Stimulated activated effector memory CD8-positive, alpha-beta T cell treated with anti-CD3 and anti-CD28 coated beads, Interleukin-12 subunit alpha, Interleukin-12 subunit beta, amount 100 ng/mL, for 72 hours (primary cell): ENCODE measurements at regions not wholly inside any gene's neighbourhood (a gene's known extent, or its start where the extent isn't known, plus 50 kb on each side); places are given as distances from the start of the nearest gene placed in this dataset.

Experiments used
- ATAC-seq: fragments of 150-1000 bp; cut with Tn5 transposase; 2 replicates; pipeline ENCODE4 v1.10.0; 2021
- DNase-seq, 2 donors: peaks; one replicate each; pipeline ENCODE4 v3.0.0; 2021 to 2022; ENCODE audit warnings: low spot score in 2 of 2
- H3K27ac Mint-ChIP-seq: one replicate; pipeline ENCODE4 v1.8.0; 2022; ENCODE audit warnings: mild to moderate bottlenecking, mixed read lengths
- H3K36me3 Mint-ChIP-seq: one replicate; pipeline ENCODE4 v1.8.0; 2022; ENCODE audit warnings: mild to moderate bottlenecking, mixed read lengths
- H3K4me1 Mint-ChIP-seq: one replicate; pipeline ENCODE4 v1.8.0; 2022; ENCODE audit warnings: mixed read lengths
- H3K4me3 Mint-ChIP-seq: one replicate; pipeline ENCODE4 v1.8.0; 2022; ENCODE audit warnings: mild to moderate bottlenecking, mixed read lengths
- H3K9me3 Mint-ChIP-seq: one replicate; pipeline ENCODE4 v1.8.0; 2022; ENCODE audit warnings: mixed read lengths

DNA sequence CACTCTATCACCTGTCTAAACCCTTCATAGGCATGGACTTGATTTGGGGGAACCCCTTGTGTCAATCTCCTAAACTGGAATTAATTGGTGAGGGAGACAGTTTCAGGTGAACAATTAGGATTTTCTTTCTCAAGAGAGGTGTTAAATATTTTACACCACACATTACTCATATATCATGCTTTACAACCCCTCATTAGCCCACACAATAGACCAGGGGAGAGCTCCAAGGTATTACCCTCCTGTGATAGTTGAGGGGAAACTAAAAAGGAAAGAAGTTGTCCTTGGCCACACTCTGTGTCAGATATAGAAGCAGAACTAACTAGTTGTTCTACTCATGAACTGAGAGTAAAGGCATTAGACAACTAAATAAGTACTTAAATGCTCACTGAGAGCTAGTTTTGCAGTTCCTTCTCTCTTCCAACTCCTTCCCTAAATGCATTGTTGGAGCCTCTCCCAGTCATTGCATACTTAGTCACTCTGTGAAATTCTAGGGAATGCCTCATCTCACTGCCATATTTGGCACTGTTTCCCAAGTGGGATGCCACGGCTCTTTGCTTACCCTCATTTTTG lies 183.7 kb upstream of the CEP162 start:
- Mint-ChIP-seq H3K4me1 (no peaks in the 10 kb centered on the region), H3K9me3 (no peaks in the 10 kb centered on the region), H3K36me3 (no peaks in the 10 kb centered on the region), H3K27ac (no peak overlapping the region), H3K4me3 (no peak overlapping the region)
- no peak for DNase-seq
- no peak for ATAC-seq

DNA sequence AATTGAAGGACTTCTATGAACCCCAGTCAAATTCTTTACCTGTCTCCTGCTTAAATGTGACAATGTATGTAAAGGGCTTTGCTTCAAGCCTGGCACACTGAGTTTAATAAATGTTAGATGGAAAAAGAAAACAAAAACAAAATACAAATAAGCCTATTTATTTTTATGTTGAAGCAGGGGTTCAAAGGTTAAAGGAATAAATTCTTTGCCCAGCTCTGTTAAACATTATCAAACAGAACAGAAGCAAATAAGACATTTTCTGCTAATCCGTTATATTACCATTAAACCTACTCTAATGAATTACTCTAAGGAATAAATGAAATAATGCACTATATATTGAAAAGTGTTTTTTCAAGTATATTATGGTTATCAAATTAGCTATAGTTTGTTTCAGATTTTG lies 182.5 kb upstream of the CEP162 start:
- ATAC-seq = no peak
- no peak for DNase-seq
- no peak overlapping the region for H3K27ac Mint-ChIP-seq
- no peaks in the 10 kb centered on the region for H3K9me3 Mint-ChIP-seq
- no peaks in the 10 kb centered on the region for H3K36me3 Mint-ChIP-seq
- no peaks in the 10 kb centered on the region for H3K4me1 Mint-ChIP-seq
- H3K4me3 Mint-ChIP-seq = no peak overlapping the region

DNA sequence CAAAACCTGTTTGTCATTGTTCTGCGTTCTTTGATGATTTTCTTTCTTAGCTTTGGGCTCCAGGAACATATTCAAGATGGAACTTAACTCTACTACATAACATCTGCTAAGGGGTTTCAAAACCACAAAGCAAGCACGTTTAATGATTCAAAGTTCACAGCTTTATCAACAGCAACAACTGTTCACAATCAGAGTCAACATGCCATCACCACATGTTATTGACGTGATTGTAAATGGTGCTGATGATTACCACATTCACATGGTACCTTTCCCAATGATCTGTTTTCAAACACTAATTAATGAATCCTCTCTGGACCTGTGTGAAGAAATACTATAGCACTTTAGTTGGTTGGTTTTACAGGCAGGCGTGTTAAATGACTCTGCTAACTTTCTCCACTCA lies 180.6 kb upstream of the CEP162 start:
- DNase-seq (no peak), ATAC-seq (no peak)
- H3K27ac Mint-ChIP-seq = no peak overlapping the region
- no peaks in the 10 kb centered on the region for H3K36me3 Mint-ChIP-seq
- H3K4me3 Mint-ChIP-seq = no peak overlapping the region
- H3K9me3 Mint-ChIP-seq = no peaks in the 10 kb centered on the region
- no peaks in the 10 kb centered on the region for H3K4me1 Mint-ChIP-seq

DNA sequence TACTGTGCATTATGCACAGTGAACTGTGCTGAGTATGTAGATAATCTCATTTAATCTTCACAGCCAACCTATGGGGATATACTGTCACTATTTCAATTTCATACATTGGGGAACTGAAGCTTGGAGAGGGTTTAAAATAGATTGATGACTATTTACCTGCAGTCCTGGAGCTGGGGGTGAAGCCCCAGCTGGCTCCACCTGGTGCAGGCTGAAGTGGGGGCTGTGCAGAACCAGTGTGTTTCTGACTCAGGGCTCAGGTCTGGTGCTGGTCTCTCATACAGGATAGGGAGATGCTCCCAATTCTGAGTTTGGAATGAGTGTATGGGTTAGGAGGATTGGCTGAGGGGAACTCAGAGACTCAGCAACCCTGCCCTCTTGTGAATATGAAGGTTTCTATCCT lies 176.1 kb upstream of the CEP162 start:
- DNase-seq (no peak), ATAC-seq (no peak)
- Mint-ChIP-seq H3K4me3 (no peak overlapping the region), H3K9me3 (no peaks in the 10 kb centered on the region), H3K36me3 (no peaks in the 10 kb centered on the region), H3K27ac (no peak overlapping the region), H3K4me1 (no peaks in the 10 kb centered on the region)

DNA sequence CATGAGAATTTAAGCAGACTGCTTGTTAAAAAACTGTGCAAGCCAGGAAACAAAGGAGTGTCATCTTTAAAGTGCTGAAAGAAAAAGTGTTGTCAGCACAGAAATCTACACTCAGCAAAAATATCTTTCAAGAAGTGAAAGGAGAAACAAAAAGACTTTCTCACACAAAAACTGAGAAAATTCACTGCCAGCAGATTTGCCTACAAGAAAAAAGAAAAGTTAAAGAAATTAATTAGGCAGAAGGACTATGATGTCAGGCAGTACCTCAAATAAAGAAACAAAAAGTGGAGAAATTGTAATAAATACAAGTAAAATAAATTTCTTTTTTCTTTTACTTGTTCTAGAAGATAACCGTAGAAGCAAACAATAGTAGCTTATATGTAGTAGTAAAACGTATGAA lies 171.6 kb upstream of the CEP162 start:
- DNase-seq (no peak), ATAC-seq (no peak)
- no peak overlapping the region for H3K27ac Mint-ChIP-seq
- no peaks in the 10 kb centered on the region for H3K36me3 Mint-ChIP-seq
- peaks cover 3% of the 10 kb centered on the region for H3K9me3 Mint-ChIP-seq
- H3K4me1 Mint-ChIP-seq = no peaks in the 10 kb centered on the region
- H3K4me3 Mint-ChIP-seq = no peak overlapping the region

DNA sequence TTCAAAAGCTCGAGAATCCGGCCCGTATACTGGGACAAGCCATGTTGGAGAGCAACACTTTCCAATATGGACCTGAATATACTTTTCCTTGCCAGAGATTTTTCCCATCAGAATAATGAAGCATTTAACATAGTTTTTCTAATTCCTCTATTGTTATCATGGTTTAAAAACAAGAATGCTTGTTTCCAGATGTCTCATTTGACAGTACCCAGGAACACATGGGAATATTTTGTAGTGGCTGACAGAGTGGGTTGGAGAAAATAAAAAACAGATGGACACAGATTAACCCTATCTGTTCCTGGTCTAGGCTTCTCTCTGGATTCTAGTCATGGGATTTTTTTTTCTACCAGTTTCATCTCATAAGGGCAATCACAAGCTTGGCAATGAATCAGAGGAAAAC lies 164.8 kb upstream of the CEP162 start:
- Mint-ChIP-seq H3K27ac (no peak overlapping the region), H3K4me3 (no peak overlapping the region), H3K4me1 (no peaks in the 10 kb centered on the region), H3K36me3 (no peaks in the 10 kb centered on the region), H3K9me3 (peaks cover 16% of the 10 kb centered on the region)
- DNase-seq (no peak), ATAC-seq (no peak)

DNA sequence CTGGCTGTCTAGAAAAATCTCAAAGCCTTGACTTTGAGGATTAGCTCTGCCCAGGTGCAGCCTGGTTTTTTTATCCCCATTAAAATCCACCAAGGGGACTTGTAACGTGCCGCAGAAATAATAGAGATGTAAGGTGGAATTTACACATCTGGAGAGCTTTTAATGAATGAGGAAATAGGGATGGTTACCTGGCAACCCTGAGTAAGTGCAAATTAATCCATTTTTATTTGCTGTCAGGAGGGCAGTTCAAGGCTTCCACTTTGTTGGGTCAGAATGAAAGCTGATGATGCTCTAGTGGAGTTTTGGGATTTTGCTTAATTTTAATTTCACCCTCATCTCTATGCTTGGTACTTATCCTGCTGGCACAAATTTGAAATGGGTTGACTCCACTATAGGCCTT lies 163.4 kb upstream of the CEP162 start:
- Mint-ChIP-seq H3K36me3 (no peaks in the 10 kb centered on the region), H3K27ac (no peak overlapping the region), H3K9me3 (peaks cover 16% of the 10 kb centered on the region), H3K4me3 (no peak overlapping the region), H3K4me1 (no peaks in the 10 kb centered on the region)
- ATAC-seq (no peak), DNase-seq (no peak)

DNA sequence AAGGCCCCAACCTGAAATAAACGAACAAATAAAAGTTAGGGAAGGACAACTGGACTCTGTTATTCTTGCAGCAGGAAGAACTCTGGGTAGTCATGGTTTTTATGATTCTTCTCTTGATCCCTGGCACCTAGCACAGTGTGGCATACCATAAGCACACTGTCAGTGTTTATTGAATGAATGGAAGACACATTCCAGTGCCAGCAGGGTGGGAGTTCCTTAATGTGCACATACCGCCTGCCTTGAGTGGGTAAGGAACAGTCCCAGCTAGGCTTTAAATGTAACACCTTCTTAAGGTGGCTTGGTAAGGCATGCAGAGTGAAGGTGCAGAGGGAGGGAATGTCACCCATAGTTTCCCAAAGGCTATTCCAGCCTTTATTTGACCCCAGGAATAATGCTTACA lies 162.9 kb upstream of the CEP162 start:
- DNase-seq = no peak
- Mint-ChIP-seq H3K9me3 (peaks cover 16% of the 10 kb centered on the region), H3K4me3 (no peak overlapping the region), H3K36me3 (no peaks in the 10 kb centered on the region), H3K4me1 (no peaks in the 10 kb centered on the region), H3K27ac (no peak overlapping the region)
- ATAC-seq = no peak

DNA sequence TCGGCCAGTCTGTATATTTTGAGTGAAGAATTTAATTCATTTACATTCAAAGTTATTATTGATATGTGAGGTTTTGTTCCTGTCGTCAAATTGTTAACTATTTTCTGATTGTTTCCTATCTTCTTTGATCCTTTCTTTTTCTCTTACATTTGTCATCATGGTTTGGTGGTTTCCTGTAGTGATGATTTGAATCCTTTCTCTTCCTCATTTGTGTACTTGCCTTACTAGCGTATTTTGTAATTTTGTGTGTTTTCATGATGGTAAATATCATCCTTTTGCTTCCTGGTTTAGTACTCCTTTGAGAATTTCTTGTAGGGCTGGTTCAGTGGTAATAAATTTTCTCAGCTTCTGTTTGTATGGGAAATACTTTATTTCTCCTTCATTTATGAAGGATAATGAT lies 151.7 kb upstream of the CEP162 start:
- ATAC-seq (no peak), DNase-seq (no peak)
- Mint-ChIP-seq H3K27ac (no peak overlapping the region), H3K4me3 (no peak overlapping the region), H3K9me3 (peaks cover 6% of the 10 kb centered on the region), H3K4me1 (no peaks in the 10 kb centered on the region), H3K36me3 (no peaks in the 10 kb centered on the region)

DNA sequence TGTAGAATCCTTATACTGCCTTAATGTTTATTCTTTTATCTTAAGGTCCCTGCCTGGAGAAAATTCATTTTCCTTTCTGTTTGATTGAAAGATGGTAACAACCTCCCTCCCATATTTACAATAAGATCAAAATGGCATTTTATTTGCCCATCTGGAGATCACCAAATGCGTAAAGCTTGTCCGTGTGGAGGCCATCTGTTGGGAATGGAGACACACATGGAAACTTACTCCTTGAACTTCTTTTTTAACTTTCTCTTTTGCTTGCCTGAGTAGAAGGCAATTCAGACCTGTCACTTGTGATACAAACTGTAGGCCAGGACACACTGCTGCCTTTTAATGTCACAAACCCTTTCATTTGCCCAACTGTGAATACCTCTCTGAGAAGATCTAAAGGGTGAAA lies 144.8 kb upstream of the CEP162 start:
- DNase-seq = no peak
- no peak for ATAC-seq
- no peaks in the 10 kb centered on the region for H3K36me3 Mint-ChIP-seq
- no peak overlapping the region for H3K4me3 Mint-ChIP-seq
- no peaks in the 10 kb centered on the region for H3K4me1 Mint-ChIP-seq
- no peak overlapping the region for H3K27ac Mint-ChIP-seq
- peaks cover 3% of the 10 kb centered on the region for H3K9me3 Mint-ChIP-seq

DNA sequence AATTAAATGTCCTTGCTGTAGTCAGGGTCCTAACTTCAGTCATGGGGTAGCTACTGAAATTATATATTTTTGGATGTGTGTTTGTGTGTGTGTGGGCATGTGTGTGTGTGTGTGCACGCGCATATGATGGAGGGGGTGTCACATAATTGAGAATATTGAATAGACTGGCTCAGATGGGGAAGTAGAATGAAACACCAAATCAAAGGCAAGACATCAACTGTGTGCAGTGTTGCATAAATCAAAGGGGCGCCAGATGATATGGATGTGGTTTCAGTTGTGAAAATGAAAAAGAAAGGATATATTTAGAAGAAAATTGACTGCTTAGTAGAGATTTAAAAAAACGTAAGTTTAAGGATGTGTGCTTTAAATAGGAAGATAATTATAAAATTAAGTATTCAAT lies 144.2 kb upstream of the CEP162 start:
- DNase-seq (no peak), ATAC-seq (no peak)
- H3K36me3 Mint-ChIP-seq = no peaks in the 10 kb centered on the region
- peaks cover 3% of the 10 kb centered on the region for H3K9me3 Mint-ChIP-seq
- no peaks in the 10 kb centered on the region for H3K4me1 Mint-ChIP-seq
- H3K4me3 Mint-ChIP-seq = no peak overlapping the region
- H3K27ac Mint-ChIP-seq = no peak overlapping the region

DNA sequence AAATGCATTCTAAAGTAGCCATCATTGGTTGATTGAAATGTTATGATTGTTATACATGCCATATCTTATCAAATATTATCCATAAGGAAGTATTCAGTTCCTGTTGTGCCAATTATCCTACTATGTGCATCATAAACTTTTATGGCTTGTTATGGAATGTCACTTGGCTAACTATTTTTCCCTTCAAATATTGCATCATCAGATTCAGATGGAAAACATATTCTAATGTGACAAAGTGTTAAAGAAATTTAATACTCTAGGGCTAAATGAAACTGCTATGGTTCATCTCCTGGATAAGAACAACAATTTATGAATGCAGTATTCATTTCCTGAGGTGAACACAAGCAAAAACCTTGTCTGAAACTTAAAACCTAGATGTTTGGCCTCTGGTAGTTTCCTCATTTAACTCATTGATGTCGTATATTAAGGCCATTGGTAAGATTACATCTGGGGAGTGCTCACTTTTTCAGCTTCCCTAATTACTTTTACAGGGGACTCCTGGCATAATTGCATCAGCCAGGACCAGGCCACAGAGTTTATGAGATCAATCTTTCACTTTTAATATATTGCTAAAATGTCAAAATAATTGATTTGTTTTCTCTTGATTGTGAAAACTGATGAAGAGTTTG lies 134.9 kb upstream of the CEP162 start:
- DNase-seq = no peak
- ATAC-seq = no peak
- peaks cover 2% of the 10 kb centered on the region for H3K9me3 Mint-ChIP-seq
- no peak overlapping the region for H3K4me3 Mint-ChIP-seq
- no peak overlapping the region for H3K27ac Mint-ChIP-seq
- no peaks in the 10 kb centered on the region for H3K4me1 Mint-ChIP-seq
- H3K36me3 Mint-ChIP-seq = no peaks in the 10 kb centered on the region

DNA sequence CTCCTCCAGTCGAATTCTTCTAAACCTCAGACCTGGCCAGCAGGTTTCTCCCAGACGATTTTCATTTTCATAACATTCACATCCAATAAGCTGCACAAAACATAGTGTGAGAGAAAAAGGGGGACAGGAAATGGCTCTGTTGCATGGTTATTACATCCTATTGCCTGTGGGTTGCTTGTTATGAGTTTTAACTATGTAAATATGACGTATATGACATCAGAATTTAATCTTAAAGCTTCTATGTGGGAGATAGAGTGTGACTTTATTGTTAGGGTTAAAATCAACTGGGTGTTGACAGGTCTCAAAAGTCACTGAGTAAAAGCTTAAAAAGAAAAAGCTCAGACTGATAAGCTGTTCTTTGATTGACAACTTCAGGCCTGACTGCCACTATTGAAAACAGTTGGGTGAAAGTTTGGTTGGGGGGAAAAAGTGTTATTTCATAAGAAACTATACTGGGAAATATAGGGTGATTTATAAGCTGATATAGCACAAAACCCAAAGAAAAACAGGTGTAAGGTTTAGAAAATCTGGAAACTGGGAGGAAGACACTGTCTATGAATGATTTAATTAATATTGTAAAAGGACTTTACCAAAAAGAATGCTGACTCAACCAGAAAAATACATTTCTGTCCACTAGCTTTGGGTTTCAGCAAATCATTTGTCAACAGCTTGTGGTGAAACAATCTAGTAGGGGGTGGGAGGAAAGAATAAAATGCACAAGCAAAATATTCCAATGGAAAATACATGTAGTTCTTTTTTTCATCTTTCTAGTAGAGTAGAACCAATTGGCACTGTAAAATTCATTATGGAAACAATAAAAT lies 134.1 kb upstream of the CEP162 start:
- ATAC-seq (no peak), DNase-seq (no peak)
- H3K27ac Mint-ChIP-seq = no peak overlapping the region
- H3K9me3 Mint-ChIP-seq = peaks cover 2% of the 10 kb centered on the region
- H3K4me1 Mint-ChIP-seq = no peaks in the 10 kb centered on the region
- no peaks in the 10 kb centered on the region for H3K36me3 Mint-ChIP-seq
- no peak overlapping the region for H3K4me3 Mint-ChIP-seq

DNA sequence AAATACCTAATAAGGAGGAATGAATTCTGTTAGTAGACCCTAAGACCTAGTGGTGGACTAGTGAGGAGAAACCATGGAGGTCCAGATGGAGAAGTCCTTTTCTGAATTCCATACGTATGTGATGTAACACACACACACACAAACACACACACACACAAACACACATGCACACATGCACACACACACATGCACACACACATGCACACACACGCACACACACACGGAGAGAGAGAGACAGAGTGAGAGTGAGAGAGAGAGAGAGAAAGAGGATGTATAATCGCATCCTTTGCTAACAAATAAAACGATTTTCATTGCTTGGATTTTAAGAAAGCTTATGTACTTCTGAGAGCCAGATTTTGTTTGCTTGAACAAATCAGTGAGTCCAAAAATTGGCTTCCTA lies 132.6 kb upstream of the CEP162 start:
- ATAC-seq (no peak), DNase-seq (no peak)
- Mint-ChIP-seq H3K4me3 (no peak overlapping the region), H3K4me1 (no peaks in the 10 kb centered on the region), H3K36me3 (no peaks in the 10 kb centered on the region), H3K9me3 (peaks cover 4% of the 10 kb centered on the region), H3K27ac (no peak overlapping the region)

DNA sequence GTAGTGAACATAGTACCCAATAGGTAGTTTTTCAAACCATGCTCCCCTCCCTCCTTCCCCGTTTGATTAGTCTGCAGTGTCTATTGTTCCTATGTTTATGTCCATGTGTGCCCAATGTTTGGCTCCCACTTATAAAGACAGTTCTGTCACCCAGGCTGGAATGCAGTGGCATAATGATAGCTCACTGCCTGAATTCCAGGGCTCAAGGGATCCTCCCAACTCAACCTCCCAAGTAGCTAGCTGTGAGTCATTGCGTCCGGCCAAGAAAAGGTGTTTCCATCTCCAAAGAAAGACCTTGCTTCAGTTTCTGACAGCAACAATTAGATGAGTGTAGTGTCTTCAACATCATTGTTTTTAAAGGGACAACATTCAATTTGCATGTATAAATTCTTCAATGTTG lies 131.1 kb upstream of the CEP162 start:
- no peak overlapping the region for H3K4me3 Mint-ChIP-seq
- no peak for DNase-seq
- no peak overlapping the region for H3K27ac Mint-ChIP-seq
- H3K9me3 Mint-ChIP-seq = peaks cover 4% of the 10 kb centered on the region
- H3K4me1 Mint-ChIP-seq = no peaks in the 10 kb centered on the region
- H3K36me3 Mint-ChIP-seq = no peaks in the 10 kb centered on the region
- ATAC-seq = no peak

DNA sequence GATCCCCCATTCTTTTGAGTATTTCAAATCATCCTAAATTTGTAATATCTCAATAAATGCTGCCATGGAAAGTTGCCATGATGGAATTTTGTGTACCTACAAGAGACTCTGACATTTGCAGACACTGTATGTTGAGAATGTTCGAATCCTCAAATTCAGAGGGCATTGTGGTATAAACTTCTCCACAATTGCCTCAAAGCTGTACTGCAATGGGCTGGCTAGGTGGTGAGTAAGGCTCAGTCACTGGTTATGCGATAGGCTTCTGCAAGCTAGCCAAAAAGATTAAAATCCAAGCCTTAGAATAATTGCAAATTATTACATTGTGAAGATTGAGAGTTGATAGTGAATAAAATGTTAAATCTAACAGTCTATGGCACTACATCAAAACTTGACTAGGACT lies 130.2 kb upstream of the CEP162 start:
- no peaks in the 10 kb centered on the region for H3K4me1 Mint-ChIP-seq
- no peaks in the 10 kb centered on the region for H3K36me3 Mint-ChIP-seq
- peaks cover 4% of the 10 kb centered on the region for H3K9me3 Mint-ChIP-seq
- no peak overlapping the region for H3K4me3 Mint-ChIP-seq
- no peak overlapping the region for H3K27ac Mint-ChIP-seq
- ATAC-seq (no peak), DNase-seq (no peak)
